ENCODE measurements at regions not wholly inside any gene's neighbourhood (a gene's known extent, or its start where the extent isn't known, plus 50 kb on each side); places are given as distances from the start of the nearest gene placed in this dataset.

GRCh38 chr22:35174401-35175038, 82.8 kb upstream of the HMGXB4 start:
- no peak for TF ChIP-seq CTCF (IDR thresholded peaks at IDR 0.05)
- TF ChIP-seq POLR2A (IDR thresholded peaks at IDR 0.05) = no peak
- no peak for TF ChIP-seq EP300 (IDR thresholded peaks at IDR 0.05)
